ENCODE measurements at regions not wholly inside any gene's neighbourhood (a gene's known extent, or its start where the extent isn't known, plus 50 kb on each side); places are given as distances from the start of the nearest gene placed in this dataset.
"Not testable (repeated sequence)": the region's sequence is repeated elsewhere in the genome, so short reads cannot be mapped to it uniquely, and the experiment has no call there.

GRCh38 chr5:15103864-15104263, 232.3 kb upstream of the ANKH start:
- DNase-seq (ENCODE audit: extremely low read depth, low read depth), result no peak
- H3K4me3 ChIP-seq (replicated peaks; ENCODE audit: low read depth, low read length), result no peak overlapping the region
- TF ChIP-seq CTCF (IDR thresholded peaks at IDR 0.05; ENCODE audit: low read depth, low read length, missing control alignments), result no peak

GRCh38 chr5:15103130-15103529, 231.6 kb upstream of the ANKH start:
- no peak overlapping the region for H3K4me3 ChIP-seq (replicated peaks; ENCODE audit: low read depth, low read length)
- DNase-seq (ENCODE audit: extremely low read depth, low read depth), result no peak
- TF ChIP-seq CTCF (IDR thresholded peaks at IDR 0.05; ENCODE audit: low read depth, low read length, missing control alignments), result no peak

GRCh38 chr5:15097552-15097951, 226.0 kb upstream of the ANKH start:
- no peak for DNase-seq (ENCODE audit: extremely low read depth, low read depth)
- TF ChIP-seq CTCF (IDR thresholded peaks at IDR 0.05; ENCODE audit: low read depth, low read length, missing control alignments), result no peak
- no peak overlapping the region for H3K4me3 ChIP-seq (replicated peaks; ENCODE audit: low read depth, low read length)

- DNase-seq (ENCODE audit: extremely low read depth, low read depth); H3K4me3 ChIP-seq (replicated peaks; ENCODE audit: low read depth, low read length): not testable (repeated sequence)
Measured at GRCh38 chr5:15096686-15097085, 225.1 kb upstream of the ANKH start.

- TF ChIP-seq CTCF (IDR thresholded peaks at IDR 0.05; ENCODE audit: low read depth, low read length, missing control alignments), result no peak
- H3K4me3 ChIP-seq (replicated peaks; ENCODE audit: low read depth, low read length), result no peak overlapping the region
- DNase-seq (ENCODE audit: extremely low read depth, low read depth), result no peak
Measured at GRCh38 chr5:15092801-15093200, 221.2 kb upstream of the ANKH start.

GRCh38 chr5:15085671-15086070, 214.1 kb upstream of the ANKH start:
- no peak for DNase-seq (ENCODE audit: extremely low read depth, low read depth)
- no peak for TF ChIP-seq CTCF (IDR thresholded peaks at IDR 0.05; ENCODE audit: low read depth, low read length, missing control alignments)

GRCh38 chr5:15082096-15082495, 210.5 kb upstream of the ANKH start:
- TF ChIP-seq CTCF (IDR thresholded peaks at IDR 0.05; ENCODE audit: low read depth, low read length, missing control alignments), result no peak
- no peak overlapping the region for H3K4me3 ChIP-seq (replicated peaks; ENCODE audit: low read depth, low read length)
- DNase-seq (ENCODE audit: extremely low read depth, low read depth), result no peak

More at GRCh38 chr5:15085671-15086070, 214.1 kb upstream of the ANKH start:
- no peak overlapping the region for H3K4me3 ChIP-seq (replicated peaks; ENCODE audit: low read depth, low read length)
